Uterus (tissue), 3 donors: ENCODE measurements at regions not wholly inside any gene's neighbourhood (a gene's known extent, or its start where the extent isn't known, plus 50 kb on each side); places are given as distances from the start of the nearest gene placed in this dataset.

Experiments
- DNase-seq, 2 donors: peaks; one replicate each; pipeline ENCODE4 v3.0.0-alpha.2; 2019 to 2020
- H3K27ac ChIP-seq, 2 donors: fragments of 200-600 bp; sonication (generic); 1 replicate in 1 of 2; 2 replicates in 1 of 2; pipeline ENCODE4 v1.5.1; 2016 to 2018
- H3K27me3 ChIP-seq, 2 donors: fragments of 200-600 bp; sonication (generic); one replicate each; pipeline ENCODE4 v1.5.1; 2018 to 2019; ENCODE audit warnings: control low read depth in 1 of 2
- H3K36me3 ChIP-seq, 2 donors: fragments of 200-600 bp; sonication (generic); one replicate each; pipeline ENCODE4 v1.5.1; 2019; ENCODE audit warnings: control low read depth in 1 of 2
- H3K4me1 ChIP-seq, 2 donors: fragments of 200-600 bp; sonication (generic); one replicate each; pipeline ENCODE4 v1.5.1; 2018 to 2019; ENCODE audit warnings: control low read depth in 1 of 2
- H3K4me3 ChIP-seq, 2 donors: fragments of 200-600 bp; sonication (generic); 1 replicate in 1 of 2; 2 replicates in 1 of 2; pipeline ENCODE4 v1.5.1; 2018 to 2019; ENCODE audit warnings: mild to moderate bottlenecking in 1 of 2
- H3K9me3 ChIP-seq, 2 donors: fragments of 200-600 bp; sonication (generic); one replicate each; pipeline ENCODE4 v1.5.1; 2019; ENCODE audit warnings: control low read depth in 1 of 2
- POLR2A ChIP-seq, 2 donors: fragments of 450-650 bp; IDR thresholded peaks; one replicate each; pipeline ENCODE4 v1.6.1; 2016; ENCODE audit warnings: antibody characterized with exemption in 2 of 2, mild to moderate bottlenecking in 1 of 2, moderate library complexity in 1 of 2
- intact Hi-C: fragments of 100-400 bp; cut with DNase I; formaldehyde crosslinking; loops from one replicate; pipeline ENCODE4 v1.15.1; 2023; ENCODE audit warnings: low total_unique reads
- TF ChIP-seq, protein P1 (sequence below), 4 experiments: fragments of 200-600 bp in 2 of 4; fragments of 450-650 bp in 2 of 4; sonication (generic) in 2 of 4; IDR thresholded peaks; one replicate each; pipeline ENCODE4 v1.5.1; 2016 to 2019; ENCODE audit warnings: antibody characterized with exemption in 4 of 4, mild to moderate bottlenecking in 2 of 4, moderate library complexity in 1 of 4
- donor health status: DM: yes; HTN: yes; CAD: no.

DNA sequence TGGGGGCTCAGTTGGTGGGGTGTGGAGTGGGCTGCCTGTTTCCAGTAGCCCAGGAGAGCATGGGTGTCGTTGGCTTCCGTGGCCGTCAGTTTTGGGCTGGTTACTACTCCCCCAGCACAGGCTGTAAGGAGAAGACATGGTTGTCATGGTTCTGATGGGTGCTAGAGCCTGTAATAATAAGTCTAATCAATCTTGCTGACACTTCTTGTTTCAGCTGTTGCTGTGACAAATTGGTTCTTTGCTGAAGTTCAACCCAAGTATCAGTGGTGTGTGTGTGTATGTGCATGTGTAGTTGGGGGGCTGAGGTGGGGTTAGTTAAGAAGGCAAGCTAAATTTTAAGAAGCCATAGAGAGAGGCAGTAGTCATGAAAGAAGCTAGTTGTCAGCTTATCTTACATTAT is 61.3 kb upstream of the DBX1 start:
- no peaks in the 10 kb centered on the region for H3K4me1 ChIP-seq
- H3K4me3 ChIP-seq = no peak overlapping the region
- TF ChIP-seq, protein P1, sequence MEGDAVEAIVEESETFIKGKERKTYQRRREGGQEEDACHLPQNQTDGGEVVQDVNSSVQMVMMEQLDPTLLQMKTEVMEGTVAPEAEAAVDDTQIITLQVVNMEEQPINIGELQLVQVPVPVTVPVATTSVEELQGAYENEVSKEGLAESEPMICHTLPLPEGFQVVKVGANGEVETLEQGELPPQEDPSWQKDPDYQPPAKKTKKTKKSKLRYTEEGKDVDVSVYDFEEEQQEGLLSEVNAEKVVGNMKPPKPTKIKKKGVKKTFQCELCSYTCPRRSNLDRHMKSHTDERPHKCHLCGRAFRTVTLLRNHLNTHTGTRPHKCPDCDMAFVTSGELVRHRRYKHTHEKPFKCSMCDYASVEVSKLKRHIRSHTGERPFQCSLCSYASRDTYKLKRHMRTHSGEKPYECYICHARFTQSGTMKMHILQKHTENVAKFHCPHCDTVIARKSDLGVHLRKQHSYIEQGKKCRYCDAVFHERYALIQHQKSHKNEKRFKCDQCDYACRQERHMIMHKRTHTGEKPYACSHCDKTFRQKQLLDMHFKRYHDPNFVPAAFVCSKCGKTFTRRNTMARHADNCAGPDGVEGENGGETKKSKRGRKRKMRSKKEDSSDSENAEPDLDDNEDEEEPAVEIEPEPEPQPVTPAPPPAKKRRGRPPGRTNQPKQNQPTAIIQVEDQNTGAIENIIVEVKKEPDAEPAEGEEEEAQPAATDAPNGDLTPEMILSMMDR (IDR thresholded peaks at IDR 0.05) = no peak
- no peak for TF ChIP-seq POLR2A (IDR thresholded peaks at IDR 0.05)
- intact Hi-C loops = no loop called here
- H3K36me3 ChIP-seq = no peaks in the 10 kb centered on the region
- no peaks in the 10 kb centered on the region for H3K9me3 ChIP-seq
- no peaks in the 10 kb centered on the region for H3K27me3 ChIP-seq
- no peak overlapping the region for H3K27ac ChIP-seq
- DNase-seq = no peak

DNA sequence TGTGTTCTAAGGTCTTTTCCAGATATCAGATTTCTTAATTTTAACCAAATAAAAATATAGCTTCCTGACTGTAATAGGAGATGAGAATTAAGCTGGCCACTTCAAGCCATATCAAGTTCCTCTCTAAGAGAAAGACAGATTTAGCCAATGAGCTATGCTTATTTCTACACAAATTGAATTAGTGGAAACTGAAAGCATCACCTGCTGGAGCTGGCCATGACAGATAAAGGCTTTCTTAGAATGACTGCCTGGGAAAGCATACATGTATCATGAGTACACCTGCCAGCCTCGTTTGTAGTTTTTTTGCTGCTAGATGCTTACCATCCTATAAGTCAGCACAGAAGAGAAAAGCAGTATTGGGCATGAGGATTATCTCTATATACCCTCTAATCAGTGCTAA is 53.5 kb upstream of the DBX1 start:
- no peaks in the 10 kb centered on the region for H3K36me3 ChIP-seq
- TF ChIP-seq POLR2A (IDR thresholded peaks at IDR 0.05) = no peak
- TF ChIP-seq, protein P1 (IDR thresholded peaks at IDR 0.05) = no peak
- H3K27ac ChIP-seq = no peak overlapping the region
- no peaks in the 10 kb centered on the region for H3K4me1 ChIP-seq
- no peaks in the 10 kb centered on the region for H3K9me3 ChIP-seq
- DNase-seq = no peak
- no peaks in the 10 kb centered on the region for H3K27me3 ChIP-seq
- no peak overlapping the region for H3K4me3 ChIP-seq
- intact Hi-C loops = no loop called here

DNA sequence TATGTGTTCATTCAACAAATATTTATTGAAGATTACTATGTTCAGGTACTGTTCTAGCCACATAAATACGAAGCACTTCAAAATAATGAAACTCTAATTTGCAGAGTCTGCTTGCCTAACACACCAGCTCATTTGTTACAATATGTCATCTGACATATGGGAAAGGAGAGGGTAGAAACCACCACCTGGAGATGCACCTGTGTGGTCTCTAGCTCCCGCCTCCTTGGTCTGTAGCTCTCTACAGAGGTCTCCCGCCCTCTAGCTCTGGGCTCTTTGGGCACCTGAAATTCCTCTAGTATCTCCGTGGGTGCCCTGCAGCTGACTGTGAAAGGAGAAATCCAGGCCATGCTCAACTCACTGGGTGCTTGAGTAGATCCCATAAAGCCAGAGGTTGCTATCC is 51.4 kb upstream of the DBX1 start:
- Histone ChIP-seq H3K27ac (no peak overlapping the region), H3K27me3 (peaks cover 0 to 7% of the 10 kb centered on the region in 2 donors), H3K36me3 (no peaks in the 10 kb centered on the region), H3K9me3 (no peaks in the 10 kb centered on the region), H3K4me1 (no peaks in the 10 kb centered on the region), H3K4me3 (no peak overlapping the region)
- DNase-seq = no peak
- TF ChIP-seq, protein P1 (IDR thresholded peaks at IDR 0.05) = no peak
- no peak for TF ChIP-seq POLR2A (IDR thresholded peaks at IDR 0.05)
- intact Hi-C loops = no loop called here
